Suprapubic skin (tissue), 4 donors: ENCODE measurements at regions not wholly inside any gene's neighbourhood (a gene's known extent, or its start where the extent isn't known, plus 50 kb on each side); places are given as distances from the start of the nearest gene placed in this dataset.

ENCODE experiments used
- DNase-seq, 2 donors: peaks; one replicate each; pipeline ENCODE4 v3.0.0-alpha.2; 2019; ENCODE audit warnings: low spot score in 2 of 2
- H3K27ac ChIP-seq: fragments of 200-600 bp; sonication (generic); one replicate; pipeline ENCODE4 v1.5.1; 2019
- H3K27me3 ChIP-seq: fragments of 200-600 bp; sonication (generic); one replicate; pipeline ENCODE4 v1.5.1; 2019
- H3K36me3 ChIP-seq: fragments of 200-600 bp; sonication (generic); one replicate; pipeline ENCODE4 v1.5.1; 2019
- H3K4me1 ChIP-seq: fragments of 200-600 bp; sonication (generic); one replicate; pipeline ENCODE4 v1.5.1; 2019
- H3K4me3 ChIP-seq: fragments of 200-600 bp; sonication (generic); one replicate; pipeline ENCODE4 v1.5.1; 2019; ENCODE audit warnings: mild to moderate bottlenecking
- H3K9me3 ChIP-seq: fragments of 200-600 bp; sonication (generic); one replicate; pipeline ENCODE4 v1.5.1; 2019
- CTCF ChIP-seq, 2 donors: fragments of 200-600 bp in 1 of 2; fragments of 450-650 bp in 1 of 2; sonication (generic) in 1 of 2; IDR thresholded peaks; one replicate each; pipeline ENCODE4 v1.5.1; 2016 to 2019; ENCODE audit warnings: antibody characterized with exemption in 2 of 2, mild to moderate bottlenecking in 1 of 2, moderate library complexity in 1 of 2
- EP300 ChIP-seq: sonication (generic); formaldehyde crosslinking; IDR thresholded peaks from one replicate; pipeline ENCODE4 v1.6.1; 2017; ENCODE audit warnings: antibody characterized with exemption
- POLR2A ChIP-seq, 2 donors: fragments of 450-650 bp; IDR thresholded peaks; one replicate each; pipeline ENCODE4 v1.6.1; 2017; ENCODE audit warnings: antibody characterized with exemption in 2 of 2, mild to moderate bottlenecking in 2 of 2, moderate library complexity in 2 of 2
- POLR2AphosphoS5 ChIP-seq, 3 donors: sonication (generic); formaldehyde crosslinking; IDR thresholded peaks; one replicate each; pipeline ENCODE4 v1.6.1; 2017; ENCODE audit warnings: antibody characterized with exemption in 3 of 3
- WGBS: methylation state at CpG from one replicate; pipeline ENCODE4 v1.1.5; 2018; 5-methylcytosine and 5-hydroxymethylcytosine counted together

GRCh38 chr9:107946364-107947141 is 457.0 kb upstream of the KLF4 start:
- WGBS, result 70% methylated on average over 5 of the region's 5 CpGs

GRCh38 chr9:107945961-107946360 is 456.4 kb upstream of the KLF4 start:
- TF ChIP-seq CTCF (IDR thresholded peaks at IDR 0.05) (no peak), EP300 (no peak), POLR2A (IDR thresholded peaks at IDR 0.05) (no peak), POLR2AphosphoS5 (IDR thresholded peaks at IDR 0.05) (no peak)
- Histone ChIP-seq H3K27ac (no peak overlapping the region), H3K4me3 (no peak overlapping the region), H3K36me3 (no peaks in the 10 kb centered on the region), H3K9me3 (no peaks in the 10 kb centered on the region), H3K4me1 (no peaks in the 10 kb centered on the region), H3K27me3 (no peaks in the 10 kb centered on the region)
- DNase-seq, result no peak
- 81% methylated on average over 2 of the region's 2 CpGs for WGBS

More at GRCh38 chr9:107946364-107947141, 457.0 kb upstream of the KLF4 start:
- Histone ChIP-seq H3K27ac (no peak overlapping the region), H3K9me3 (peaks cover 3% of the 10 kb centered on the region), H3K27me3 (no peaks in the 10 kb centered on the region), H3K4me1 (no peaks in the 10 kb centered on the region), H3K36me3 (no peaks in the 10 kb centered on the region), H3K4me3 (no peak overlapping the region)
- no peak for DNase-seq
- TF ChIP-seq POLR2AphosphoS5 (IDR thresholded peaks at IDR 0.05), result no peak
- TF ChIP-seq POLR2A (IDR thresholded peaks at IDR 0.05), result no peak

GRCh38 chr9:107945493-107945892 is 455.9 kb upstream of the KLF4 start:
- H3K4me3 ChIP-seq, result no peak overlapping the region
- WGBS, result 97% methylated on average over 2 of the region's 2 CpGs

GRCh38 chr9:107944387-107944786 is 454.8 kb upstream of the KLF4 start:
- WGBS, result 89% methylated on average over 10 of the region's 10 CpGs
- TF ChIP-seq CTCF (IDR thresholded peaks at IDR 0.05) (no peak), EP300 (no peak), POLR2AphosphoS5 (IDR thresholded peaks at IDR 0.05) (no peak), POLR2A (IDR thresholded peaks at IDR 0.05) (no peak)
- no peak for DNase-seq

More at GRCh38 chr9:107945493-107945892, 455.9 kb upstream of the KLF4 start:
- no peak for DNase-seq
- no peak overlapping the region for H3K27ac ChIP-seq
- H3K9me3 ChIP-seq, result no peaks in the 10 kb centered on the region
- H3K36me3 ChIP-seq, result no peaks in the 10 kb centered on the region
- TF ChIP-seq POLR2AphosphoS5 (IDR thresholded peaks at IDR 0.05), result no peak
- no peak for TF ChIP-seq POLR2A (IDR thresholded peaks at IDR 0.05)
- TF ChIP-seq EP300, result no peak
- TF ChIP-seq CTCF (IDR thresholded peaks at IDR 0.05), result no peak
- no peaks in the 10 kb centered on the region for H3K27me3 ChIP-seq
- no peaks in the 10 kb centered on the region for H3K4me1 ChIP-seq

GRCh38 chr9:107943901-107944300 is 454.3 kb upstream of the KLF4 start:
- DNase-seq, result no peak
- 73% methylated on average over 3 of the region's 3 CpGs for WGBS

More at GRCh38 chr9:107944387-107944786, 454.8 kb upstream of the KLF4 start:
- Histone ChIP-seq H3K4me3 (no peak overlapping the region), H3K27ac (no peak overlapping the region), H3K36me3 (no peaks in the 10 kb centered on the region), H3K9me3 (no peaks in the 10 kb centered on the region), H3K4me1 (no peaks in the 10 kb centered on the region), H3K27me3 (no peaks in the 10 kb centered on the region)

More at GRCh38 chr9:107943901-107944300, 454.3 kb upstream of the KLF4 start:
- Histone ChIP-seq H3K4me3 (no peak overlapping the region), H3K27me3 (no peaks in the 10 kb centered on the region), H3K4me1 (no peaks in the 10 kb centered on the region), H3K27ac (no peak overlapping the region), H3K9me3 (no peaks in the 10 kb centered on the region), H3K36me3 (no peaks in the 10 kb centered on the region)
- TF ChIP-seq POLR2A (IDR thresholded peaks at IDR 0.05), result no peak
- no peak for TF ChIP-seq CTCF (IDR thresholded peaks at IDR 0.05)
- TF ChIP-seq EP300, result no peak
- no peak for TF ChIP-seq POLR2AphosphoS5 (IDR thresholded peaks at IDR 0.05)
